GM18861 (cell line): ENCODE measurements at regions not wholly inside any gene's neighbourhood (a gene's known extent, or its start where the extent isn't known, plus 50 kb on each side); places are given as distances from the start of the nearest gene placed in this dataset.
"Not testable (repeated sequence)": the region's sequence is repeated elsewhere in the genome, so short reads cannot be mapped to it uniquely, and the experiment has no call there.

Source experiments
- ATAC-seq: cut with Tn5 transposase; IDR thresholded peaks from one replicate; pipeline ENCODE4 v1.9.1; 2021; ENCODE audit not compliant: unreplicated experiment

DNA sequence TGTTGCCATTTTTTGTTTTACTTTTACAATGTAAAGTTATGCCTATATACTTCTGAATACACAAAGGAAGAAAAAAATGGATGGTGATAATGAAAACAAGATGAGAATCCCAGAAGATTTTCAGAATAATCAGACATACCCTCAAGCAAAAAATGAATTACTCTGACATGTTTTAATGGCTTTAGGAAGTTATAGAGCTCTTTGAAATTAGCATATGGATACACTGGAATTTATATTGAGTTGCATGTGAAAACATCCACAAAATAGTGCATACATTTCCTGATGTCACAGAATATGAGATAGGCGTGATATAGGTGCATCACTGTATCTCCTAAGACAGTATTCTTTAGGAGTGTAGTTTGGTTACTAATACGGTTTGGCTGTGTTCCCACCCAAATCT is 351.3 kb downstream of the SLC7A11 start:
- no peak for ATAC-seq

GRCh38 chr4:137881641-137882040 is 349.3 kb upstream of the PCDH18 start:
- no peak for ATAC-seq

- not testable (repeated sequence) for ATAC-seq
These were observed 335.8 kb upstream of the PCDH18 start for GRCh38 chr4:137868067-137868466.

- no peak for ATAC-seq
These were observed 334.4 kb upstream of the PCDH18 start for GRCh38 chr4:137866671-137867070.

GRCh38 chr4:137861682-137862081 is 329.4 kb upstream of the PCDH18 start:
- no peak for ATAC-seq

DNA sequence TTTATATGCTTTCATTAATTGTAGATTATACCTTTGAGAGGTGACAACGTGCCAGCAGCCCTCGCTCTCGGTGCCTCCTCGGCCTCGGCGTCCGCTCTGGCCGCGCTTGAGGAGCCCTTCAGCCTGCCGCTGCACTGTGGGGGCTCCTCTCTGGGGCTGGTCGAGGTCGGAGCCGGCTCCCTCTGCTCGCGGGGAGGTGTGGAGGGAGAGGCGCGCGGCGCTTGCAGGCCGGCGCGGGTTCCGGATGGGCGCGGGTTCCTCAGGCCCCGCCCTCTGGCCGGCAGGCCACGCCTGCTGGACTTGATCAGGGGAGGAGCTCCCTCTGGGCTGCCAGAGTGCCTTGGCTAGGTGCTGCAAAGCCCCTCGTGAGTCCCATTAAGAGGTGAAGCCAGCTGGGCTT is 321.1 kb upstream of the PCDH18 start:
- no peak for ATAC-seq

DNA sequence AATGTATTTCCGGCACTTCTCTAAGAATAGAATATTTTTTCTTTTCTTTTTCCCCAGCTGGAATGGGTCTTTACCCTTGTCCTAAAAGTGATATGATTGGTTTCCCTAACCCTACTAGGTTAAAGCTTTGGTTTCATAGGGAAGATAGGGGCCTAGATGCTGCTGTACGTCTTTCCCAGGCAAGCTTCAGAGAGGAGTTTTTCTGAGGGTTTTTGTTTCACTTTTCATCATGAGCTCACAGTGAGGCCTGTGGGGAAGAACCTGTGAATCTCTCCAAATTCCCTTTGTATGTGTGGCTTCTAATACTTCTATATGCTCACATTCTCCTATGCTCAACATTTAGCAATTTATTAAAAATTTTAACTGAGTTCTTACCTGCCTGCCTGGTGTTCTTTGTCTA is 320.0 kb upstream of the PCDH18 start:
- no peak for ATAC-seq

DNA sequence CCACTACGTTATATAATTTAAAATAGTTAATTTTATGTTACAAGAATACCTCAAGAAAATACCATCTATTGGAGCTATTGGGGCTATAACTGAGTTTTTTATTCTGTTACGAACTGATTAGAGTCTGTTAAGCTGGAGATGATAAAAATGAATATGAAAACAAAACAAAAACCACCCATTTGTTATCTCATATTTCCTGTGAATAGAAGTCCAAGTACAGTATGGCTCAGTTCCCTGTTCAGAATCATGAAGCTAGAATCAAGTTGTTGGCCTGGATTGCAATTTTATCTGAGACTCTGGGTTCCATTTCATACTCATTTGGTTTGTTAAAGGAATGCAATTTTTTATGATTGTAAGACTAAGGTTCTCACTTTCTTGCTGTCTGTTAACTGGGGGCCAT is 319.1 kb upstream of the PCDH18 start:
- no peak for ATAC-seq

DNA sequence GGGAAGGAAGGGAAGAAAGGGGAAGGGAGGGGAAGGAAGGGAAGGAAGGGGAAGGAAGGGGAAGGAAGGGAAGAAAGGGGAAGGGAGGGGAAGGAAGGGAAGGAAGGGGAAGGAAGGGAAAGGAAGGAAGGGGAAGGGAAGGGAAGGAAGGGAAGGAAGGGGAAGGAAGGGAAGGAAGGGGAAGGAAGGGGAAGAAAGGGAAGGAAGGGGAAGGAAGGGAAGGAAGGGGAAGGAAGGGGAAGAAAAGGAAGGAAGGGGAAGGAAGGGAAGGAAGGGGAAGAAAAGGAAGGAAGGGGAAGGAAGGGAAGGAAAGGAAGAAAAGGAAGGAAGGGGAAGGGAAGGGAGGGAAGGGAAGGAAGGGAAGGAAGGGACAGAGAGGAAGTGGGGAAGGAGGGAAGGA is 295.7 kb upstream of the PCDH18 start:
- not testable (repeated sequence) for ATAC-seq

DNA sequence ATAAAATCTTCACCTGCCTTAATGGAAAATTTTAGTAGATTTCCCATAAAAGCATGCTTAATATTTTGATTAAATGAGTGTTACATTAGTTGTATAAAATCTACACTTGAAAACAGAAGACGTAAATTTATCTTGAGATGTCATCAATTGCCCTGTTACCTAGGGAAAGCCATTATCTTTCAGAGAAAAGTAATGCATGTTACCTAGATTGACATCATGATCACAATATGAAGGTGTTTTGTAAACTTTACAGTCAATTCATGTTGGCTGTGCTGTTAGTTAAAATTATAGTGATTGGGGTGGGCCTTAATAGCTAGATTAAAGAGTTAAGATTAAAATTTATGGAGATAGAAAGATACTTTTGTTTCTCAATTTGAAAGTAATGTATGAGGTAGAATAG is 293.2 kb upstream of the PCDH18 start:
- ATAC-seq, result no peak

DNA sequence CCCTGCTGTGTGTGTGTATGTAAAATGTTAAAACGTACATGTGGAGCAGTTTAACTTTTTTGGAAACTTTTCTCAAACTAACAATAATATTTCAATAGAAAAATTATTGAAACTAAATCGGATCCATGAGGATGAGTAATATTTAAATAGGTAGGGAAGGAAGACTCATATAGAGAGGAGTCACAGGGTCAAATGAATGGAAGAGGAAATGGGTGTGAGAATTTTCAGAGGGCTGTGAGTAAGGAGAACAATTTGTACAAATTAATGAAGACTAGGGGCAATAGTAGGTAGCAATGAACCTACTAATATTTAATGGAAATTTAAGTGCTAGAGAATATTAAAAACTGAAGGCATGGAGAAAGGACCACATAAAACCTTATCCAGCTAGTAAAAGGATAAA is 290.7 kb upstream of the PCDH18 start:
- no peak for ATAC-seq

GRCh38 chr4:137819964-137820383 is 287.7 kb upstream of the PCDH18 start:
- ATAC-seq, result peak; percentile 91

DNA sequence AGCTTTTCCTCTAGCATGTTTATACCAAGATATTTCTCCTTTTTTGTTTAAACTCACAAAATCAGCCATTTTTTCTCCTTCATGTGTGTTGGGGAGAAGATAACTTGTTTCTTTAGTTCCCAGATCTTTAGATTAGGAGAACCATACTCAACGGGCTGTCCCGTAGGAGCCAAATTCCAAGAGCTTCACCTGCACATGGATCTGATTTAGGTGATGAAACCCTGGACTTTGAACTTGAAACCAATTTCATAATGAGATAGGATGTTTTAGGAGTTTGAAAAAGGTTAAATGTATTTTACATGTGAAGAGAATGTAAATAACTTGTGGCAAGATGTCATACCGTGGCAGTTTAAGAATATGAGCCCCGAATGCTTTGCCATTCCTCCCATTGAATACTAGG is 280.0 kb upstream of the PCDH18 start:
- ATAC-seq, result no peak

DNA sequence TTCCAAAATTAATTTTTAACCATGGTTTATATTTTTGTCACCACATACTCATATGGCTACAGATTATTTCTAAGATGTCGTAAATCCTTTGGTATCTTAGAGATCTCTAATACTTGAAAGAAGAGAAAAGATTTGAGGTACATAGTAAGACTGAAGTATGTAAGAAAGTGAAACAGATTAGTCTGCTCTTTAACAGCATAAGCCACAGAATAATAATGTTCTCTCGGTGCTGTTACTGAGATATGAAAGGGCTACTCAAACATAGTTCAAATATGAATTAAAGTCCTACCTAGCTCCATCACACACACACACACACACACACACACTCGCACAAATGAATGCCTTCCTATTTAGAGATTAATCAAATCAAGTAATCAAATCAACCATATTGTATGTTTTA is 274.1 kb upstream of the PCDH18 start:
- no peak for ATAC-seq

- ATAC-seq, result no peak
These were observed 272.7 kb upstream of the PCDH18 start for GRCh38 chr4:137804906-137805495.

DNA sequence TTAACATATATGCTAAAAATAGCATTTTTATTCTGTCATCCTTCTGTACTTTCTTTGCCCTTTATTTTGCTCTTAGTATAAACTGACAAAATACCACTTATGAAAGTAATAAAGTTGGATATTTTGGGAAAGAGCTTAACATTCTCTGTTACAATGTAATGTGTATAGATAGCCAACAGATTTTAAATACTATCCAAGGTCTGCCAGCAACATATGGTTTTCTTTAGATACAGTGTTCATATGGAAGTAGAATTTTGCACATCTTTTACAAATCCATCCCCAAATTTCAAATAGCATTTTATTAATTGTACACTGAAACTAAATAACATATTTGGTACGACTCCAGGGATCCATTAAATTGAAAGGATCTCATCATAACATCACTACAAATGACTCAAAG is 268.6 kb upstream of the PCDH18 start:
- ATAC-seq, result no peak

DNA sequence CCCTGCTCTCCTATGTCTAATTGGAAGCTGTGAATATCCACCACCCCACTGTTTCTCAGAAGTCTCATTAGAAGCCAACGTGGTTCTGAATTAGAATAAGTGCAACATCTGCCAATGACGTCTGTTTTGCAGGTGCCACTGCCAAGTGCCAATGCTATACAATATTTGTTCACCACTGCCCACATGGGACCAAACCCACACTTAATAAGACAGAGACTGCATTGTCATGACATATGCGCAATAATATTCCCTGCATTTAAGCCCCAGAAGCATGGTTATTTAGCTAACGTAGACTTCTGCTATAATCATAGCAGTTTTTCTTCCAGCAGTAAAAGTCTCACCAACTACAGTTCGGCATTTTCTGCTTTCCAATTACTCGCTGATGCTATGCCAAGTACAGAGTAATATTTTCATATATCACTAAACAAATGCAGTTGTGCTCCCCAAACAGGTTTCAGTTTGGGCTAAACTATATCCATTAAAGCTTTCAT is 262.5 kb upstream of the PCDH18 start:
- ATAC-seq, result no peak

DNA sequence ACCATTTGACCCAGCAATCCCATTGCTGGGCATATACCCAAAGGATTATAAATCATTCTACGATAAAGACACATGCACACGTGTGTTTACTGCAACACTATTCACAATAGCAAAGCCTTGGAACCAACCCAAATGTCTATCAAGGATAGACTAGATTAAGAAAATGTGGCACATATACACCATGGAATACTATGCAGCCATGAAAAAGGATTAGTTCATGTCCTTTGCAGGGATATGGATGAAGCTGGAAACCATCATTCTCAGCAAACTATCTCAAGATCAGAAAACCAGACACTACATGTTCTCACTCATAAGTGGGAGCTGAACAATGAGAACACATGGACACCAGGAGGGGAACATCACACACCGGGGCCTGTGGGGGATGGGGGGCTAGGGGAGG is 257.0 kb upstream of the PCDH18 start:
- not testable (repeated sequence) for ATAC-seq

DNA sequence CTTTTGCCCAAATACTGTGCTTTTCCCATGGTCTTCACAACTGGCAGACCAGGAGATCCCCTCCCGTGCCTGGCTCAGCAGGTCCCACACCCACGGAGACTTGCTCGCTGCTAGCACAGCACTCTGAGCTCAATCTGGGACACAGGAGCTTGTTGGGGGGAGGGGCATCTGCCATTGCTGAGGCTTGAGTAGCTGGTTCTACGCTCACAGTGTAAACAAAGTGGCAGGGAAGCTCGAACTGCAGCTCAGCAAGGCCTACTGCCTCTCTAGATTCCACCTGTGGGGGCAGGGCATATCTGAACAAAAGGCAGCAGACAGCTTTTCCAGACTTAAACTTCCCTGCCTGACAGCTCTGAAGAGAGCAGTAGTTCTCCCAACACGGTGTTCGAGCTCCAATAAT is 251.6 kb upstream of the PCDH18 start:
- ATAC-seq, result not testable (repeated sequence)

GRCh38 chr4:137775701-137776100 is 243.4 kb upstream of the PCDH18 start:
- no peak for ATAC-seq

DNA sequence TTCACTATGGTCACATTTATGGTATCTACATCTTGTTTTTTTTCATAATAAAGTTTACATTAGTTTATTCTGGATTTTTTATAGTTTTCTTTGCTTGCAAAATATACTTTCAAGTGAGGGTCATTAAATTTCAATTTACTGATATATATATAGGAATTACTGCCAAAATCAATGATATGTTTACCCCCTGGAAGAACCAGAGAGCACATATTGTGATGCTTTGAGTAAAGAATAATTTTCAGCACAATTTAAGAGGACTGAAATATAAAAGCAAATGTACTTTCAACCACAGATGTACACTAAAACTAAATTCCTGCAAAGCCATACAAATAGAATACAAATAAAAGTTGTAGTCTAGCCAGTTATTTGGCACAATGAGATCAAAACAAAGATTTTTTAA is 242.2 kb upstream of the PCDH18 start:
- no peak for ATAC-seq

GRCh38 chr4:137768881-137769280 is 236.6 kb upstream of the PCDH18 start:
- no peak for ATAC-seq

DNA sequence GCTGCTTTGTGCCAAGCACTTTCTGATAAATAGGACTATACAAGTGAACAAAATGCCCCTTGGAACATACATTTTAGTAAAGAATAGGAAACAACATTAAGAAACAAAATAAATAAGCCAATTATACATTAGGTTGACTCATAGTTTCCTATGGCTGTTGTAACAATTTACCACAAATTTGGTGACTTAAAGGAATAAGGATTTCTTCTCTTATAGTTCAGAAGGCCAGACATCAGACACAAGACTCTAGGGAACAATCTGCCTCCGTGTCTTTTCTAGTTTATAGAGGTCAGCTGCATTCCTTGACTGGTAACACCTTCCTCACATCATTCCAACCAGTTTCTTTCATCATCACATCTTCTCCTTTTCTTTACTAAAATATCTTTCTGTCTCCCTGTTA is 235.9 kb upstream of the PCDH18 start:
- no peak for ATAC-seq
